GM12878 (cell line): ENCODE measurements at regions not wholly inside any gene's neighbourhood (a gene's known extent, or its start where the extent isn't known, plus 50 kb on each side); places are given as distances from the start of the nearest gene placed in this dataset.

Source experiments
- ATAC-seq: fragments of 200-7000 bp; cut with Tn5 transposase; 3 replicates; pipeline ENCODE4 v1.9.1; 2020; ENCODE audit warnings: mild to moderate bottlenecking, moderate library complexity
- BruUV-seq: library from RNA; stranded (reverse); fragments of 400-500 nt; replicated peaks from 2 replicates; lab custom pipeline; 2021; lab: Mats Ljungman, UMichigan
- CTCF ChIA-PET: fragments of 300-600 bp; sonication (Branson Sonifier 250); formaldehyde crosslinking; extraction: SDS; loops from one replicate; lab custom pipeline; 2021; ENCODE audit warnings: inconsistent platforms; lab: Yijun Ruan, JAX
- POLR2A ChIA-PET: fragments of 350-600 bp; formaldehyde crosslinking; extraction: SDS; loops from one replicate; lab custom pipeline; 2021; ENCODE audit warnings: inconsistent platforms; lab: Charles Lee
- RAD21 ChIA-PET: fragments of 300-600 bp; sonication (Branson Sonifier 250); formaldehyde crosslinking; loops from one replicate; lab custom pipeline; 2023; ENCODE audit warnings: antibody characterized with exemption; ENCODE audit not compliant: unreplicated experiment; lab: Charles Lee
- SMC1A ChIA-PET: fragments of 300-600 bp; sonication (Branson Sonifier 250); formaldehyde crosslinking; loops from one replicate; lab custom pipeline; 2023; ENCODE audit not compliant: unreplicated experiment, uncharacterized antibody; lab: Charles Lee
- DNase-seq: peaks from one replicate; pipeline ENCODE4 v3.0.0-alpha.2; 2011; ENCODE audit warnings: low read depth, low spot score
- FAIRE-seq: peaks from 3 replicates; lab custom pipeline; 2011; peaks lifted over from hg19 to GRCh38; lab: Jason Lieb, UNC
- H2AFZ ChIP-seq: 2 replicates; pipeline ENCODE4 v1.6.0; 2011; ENCODE audit warnings: low read depth, low read length, control low read depth; ENCODE audit not compliant: control insufficient read depth
- H3K27ac ChIP-seq: 2 replicates; pipeline ENCODE4 v1.5.1; 2011; ENCODE audit warnings: control low read depth; ENCODE audit not compliant: control insufficient read depth, insufficient read depth
- H3K27me3 ChIP-seq, 2 experiments: replicated peaks in 1 of 2; 2 replicates each; pipeline versions ENCODE4 v1.6.0 to v1.6.1; 2011; ENCODE audit warnings: low read length in 1 of 2; ENCODE audit not compliant: control insufficient read depth in 2 of 2, insufficient read depth in 2 of 2
- H3K36me3 ChIP-seq, 2 experiments: 2 replicates each; pipeline ENCODE4 v1.5.1; 2011; ENCODE audit warnings: low read length in 1 of 2; ENCODE audit not compliant: control insufficient read depth in 2 of 2, insufficient read depth in 2 of 2
- H3K4me1 ChIP-seq: 2 replicates; pipeline ENCODE4 v1.6.1; 2011; ENCODE audit warnings: mild to moderate bottlenecking, low read length, moderate library complexity, mixed read lengths; ENCODE audit not compliant: control insufficient read depth, insufficient read depth
- H3K4me2 ChIP-seq: 2 replicates; pipeline ENCODE4 v1.6.0; 2011; ENCODE audit warnings: control low read depth; ENCODE audit not compliant: control insufficient read depth, insufficient read depth
- H3K4me3 ChIP-seq: fragments of 200-600 bp; sonication (generic); 2 replicates; pipeline ENCODE4 v1.5.1; 2016
- H3K79me2 ChIP-seq: 2 replicates; pipeline ENCODE4 v1.6.0; 2011; ENCODE audit warnings: low read length; ENCODE audit not compliant: control insufficient read depth, insufficient read depth
- H3K9ac ChIP-seq: 2 replicates; pipeline ENCODE4 v1.8.0; 2011; ENCODE audit warnings: low read length, control low read depth, mixed read lengths; ENCODE audit not compliant: control insufficient read depth, insufficient read depth
- H3K9me3 ChIP-seq: replicated peaks from 3 replicates; pipeline ENCODE4 v1.5.1; 2011; ENCODE audit warnings: mild to moderate bottlenecking, low read length; ENCODE audit not compliant: control insufficient read depth, insufficient read depth
- H4K20me1 ChIP-seq: 2 replicates; pipeline ENCODE4 v1.6.0; 2011; ENCODE audit not compliant: control insufficient read depth, insufficient read depth
- BACH1 ChIP-seq: fragments of 450-650 bp; IDR thresholded peaks from 2 replicates; pipeline ENCODE4 v1.6.1; 2017; ENCODE audit warnings: mild to moderate bottlenecking, borderline replicate concordance
- CHD2 ChIP-seq: IDR thresholded peaks from 2 replicates; pipeline ENCODE4 v1.6.1; 2011; ENCODE audit warnings: low read depth, low read length, improper control_type of control experiment, borderline replicate concordance
- CREM ChIP-seq: IDR thresholded peaks from 2 replicates; pipeline ENCODE4 v1.6.1; 2014; ENCODE audit warnings: antibody characterized with exemption, low read depth
- EED ChIP-seq: sonication (generic); IDR thresholded peaks from 2 replicates; pipeline ENCODE4 v1.6.1; 2016; ENCODE audit warnings: antibody characterized with exemption, low read depth
- EZH2 ChIP-seq: IDR thresholded peaks from 2 replicates; pipeline ENCODE4 v1.6.1; 2012; ENCODE audit warnings: low read depth, mild to moderate bottlenecking, control low read depth, inconsistent platforms, low read length, borderline replicate concordance; ENCODE audit not compliant: control insufficient read depth
- GATAD2B ChIP-seq: fragments of 450-650 bp; conservative IDR thresholded peaks from 2 replicates; pipeline ENCODE4 v1.6.1; 2017; ENCODE audit warnings: low read depth, mild to moderate bottlenecking, moderate library complexity
- HDAC2 ChIP-seq: fragments of 200-600 bp; sonication (generic); IDR thresholded peaks from 2 replicates; pipeline ENCODE4 v1.6.1; 2017
- IRF5 ChIP-seq: fragments of 450-650 bp; IDR thresholded peaks from 2 replicates; pipeline ENCODE4 v1.6.1; 2017; ENCODE audit warnings: borderline replicate concordance
- JUNB ChIP-seq: IDR thresholded peaks from 2 replicates; pipeline ENCODE4 v1.6.1; 2016; ENCODE audit warnings: antibody characterized with exemption, mild to moderate bottlenecking
- JUND ChIP-seq: IDR thresholded peaks from 2 replicates; pipeline ENCODE4 v1.6.1; 2012; ENCODE audit warnings: low read depth, mild to moderate bottlenecking, low read length, improper control_type of control experiment, moderate library complexity
- MLLT1 ChIP-seq: fragments of 450-650 bp; IDR thresholded peaks from 2 replicates; pipeline ENCODE4 v1.6.1; 2016; ENCODE audit warnings: mild to moderate bottlenecking
- MTA3 ChIP-seq: IDR thresholded peaks from 2 replicates; pipeline ENCODE4 v1.6.1; 2012; ENCODE audit warnings: low read length, inconsistent platforms, borderline replicate concordance
- MXI1 ChIP-seq: fragments of 150-350 bp; IDR thresholded peaks from 2 replicates; pipeline ENCODE4 v1.6.1; 2011; ENCODE audit warnings: low read depth, mild to moderate bottlenecking, inconsistent platforms, low read length, improper control_type of control experiment
- NFYA ChIP-seq: IDR thresholded peaks from 2 replicates; pipeline ENCODE4 v1.6.1; 2011; ENCODE audit warnings: low read depth, mild to moderate bottlenecking, low read length, improper control_type of control experiment, borderline replicate concordance
- PAX8 ChIP-seq: fragments of 450-650 bp; IDR thresholded peaks from 2 replicates; pipeline ENCODE4 v1.6.1; 2017; ENCODE audit warnings: mild to moderate bottlenecking, moderate library complexity
- USF1 ChIP-seq: IDR thresholded peaks from 2 replicates; pipeline ENCODE4 v1.6.1; 2011; ENCODE audit warnings: borderline replicate concordance, low read depth, mild to moderate bottlenecking, moderate library complexity, mixed read lengths, low read length; ENCODE audit not compliant: insufficient read depth; ENCODE audit errors: extremely low read length
- ZNF687 ChIP-seq: fragments of 450-650 bp; IDR thresholded peaks from 2 replicates; pipeline ENCODE4 v1.6.1; 2017; ENCODE audit warnings: mild to moderate bottlenecking, moderate library complexity
- WGBS: methylation state at CpG from one replicate; pipeline ENCODE4 v1.1.6; 2016; ENCODE audit warnings: low lambda C conversion rate; ENCODE audit not compliant: insufficient replicate concordance, insufficient coverage; ENCODE audit errors: missing lambda C conversion rate; 5-methylcytosine and 5-hydroxymethylcytosine counted together
- in situ Hi-C: fragments of 300-500 bp; cut with MboI; formaldehyde crosslinking; loops from 9 replicates; pipeline ENCODE4 v1.14.3; 2018; ENCODE audit warnings: mixed read lengths
- intact Hi-C: fragments of 100-400 bp; cut with micrococcal nuclease; formaldehyde crosslinking; loops from one replicate; pipeline ENCODE4 v1.14.2; 2022; ENCODE audit not compliant: unreplicated experiment

GRCh38 chr13:50149932-50150331, 134.7 kb downstream of the KCNRG start (continued):
- no peak for TF ChIP-seq ZNF687
- TF ChIP-seq, all 136 proteins: peak for 0

- Histone ChIP-seq H3K4me2 (peak overlapping the region; percentile 31; the same call in 1 of the 2 replicates), H3K27ac (no peak overlapping the region), H3K27me3 (no peaks in the 10 kb centered on the region; a peak in 2 of 4 replicates), H3K9me3 (no peaks in the 10 kb centered on the region), H2AFZ (no peak overlapping the region), H3K4me3 (no peak overlapping the region), H3K4me1 (peaks cover 6% of the 10 kb centered on the region; the same call in 1 of the 2 replicates), H3K9ac (no peak overlapping the region), H4K20me1 (no peaks in the 10 kb centered on the region), H3K36me3 (no peaks in the 10 kb centered on the region), H3K79me2 (no peaks in the 10 kb centered on the region)
- DNase-seq (no peak), FAIRE-seq (no peak), ATAC-seq (no peak)
- SMC1A ChIA-PET, result no interaction called here
- RAD21 ChIA-PET, result interaction anchor here (0.9 kb wide), 1 partner anchor 649 kb away, joined by 3 read pairs; no protein-coding TSS in a partner anchor
- in situ Hi-C loops, result no loop called here
- WGBS, result 10% methylated on average over 3 of the region's 3 CpGs
- no TSS peak for BruUV-seq
- TF ChIP-seq CREM (no peak), NFYA (no peak), MXI1 (no peak), EZH2 (no peak), MTA3 (no peak), USF1 (no peak), JUND (no peak), JUNB (no peak), HDAC2 (no peak), BACH1 (no peak), PAX8 (no peak), EED (no peak), CHD2 (no peak), IRF5 (no peak), GATAD2B (no peak), MLLT1 (no peak)
- intact Hi-C loops, result no loop called here
- POLR2A ChIA-PET, result no interaction called here
- CTCF ChIA-PET, result interaction anchor here (0.8 kb wide), 1 partner anchor 176 kb away, joined by 3 read pairs; no protein-coding TSS in a partner anchor
These were observed 137.0 kb downstream of the KCNRG start for GRCh38 chr13:50152224-50152623.
